Neuron (in vitro differentiated cells): ENCODE measurements at regions not wholly inside any gene's neighbourhood (a gene's known extent, or its start where the extent isn't known, plus 50 kb on each side); places are given as distances from the start of the nearest gene placed in this dataset.

Source experiments
- H2AFZ ChIP-seq: one replicate; pipeline ENCODE4 v1.6.1; 2013; ENCODE audit warnings: low read depth, mild to moderate bottlenecking, inconsistent platforms, low read length, moderate library complexity
- H3K27me3 ChIP-seq: one replicate; pipeline ENCODE4 v1.6.1; 2013; ENCODE audit warnings: low read length; ENCODE audit not compliant: insufficient read depth
- H3K36me3 ChIP-seq: one replicate; pipeline ENCODE4 v1.6.1; 2013; ENCODE audit warnings: low read length; ENCODE audit not compliant: insufficient read depth
- H3K4me1 ChIP-seq: one replicate; pipeline ENCODE4 v1.6.1; 2013; ENCODE audit warnings: low read length; ENCODE audit not compliant: insufficient read depth
- H3K4me3 ChIP-seq: 2 replicates; pipeline ENCODE4 v1.5.1; 2013; ENCODE audit warnings: mild to moderate bottlenecking, low read length, moderate library complexity
- H3K9me3 ChIP-seq: one replicate; pipeline ENCODE4 v1.6.1; 2013; ENCODE audit warnings: low read length

DNA sequence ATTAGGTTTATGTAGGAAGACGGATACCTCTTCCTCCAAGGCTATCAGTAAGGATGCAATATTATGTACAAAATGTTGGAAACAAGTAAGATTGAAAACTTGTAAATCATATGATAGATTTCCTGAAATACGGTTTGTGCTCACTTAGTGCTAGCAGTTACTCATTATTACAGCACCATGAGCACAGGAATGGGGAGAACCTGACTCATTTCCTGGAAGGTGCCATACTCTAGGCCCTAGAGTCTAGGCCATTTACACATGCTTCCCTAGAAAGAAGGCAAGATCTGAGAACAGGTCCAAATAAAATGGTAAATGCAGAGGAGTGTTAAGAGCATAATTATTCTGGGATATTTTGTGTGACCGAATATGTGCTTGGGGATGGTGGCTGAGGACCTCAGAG is 467.7 kb upstream of the CELF4 start:
- no peak overlapping the region for H2AFZ ChIP-seq

DNA sequence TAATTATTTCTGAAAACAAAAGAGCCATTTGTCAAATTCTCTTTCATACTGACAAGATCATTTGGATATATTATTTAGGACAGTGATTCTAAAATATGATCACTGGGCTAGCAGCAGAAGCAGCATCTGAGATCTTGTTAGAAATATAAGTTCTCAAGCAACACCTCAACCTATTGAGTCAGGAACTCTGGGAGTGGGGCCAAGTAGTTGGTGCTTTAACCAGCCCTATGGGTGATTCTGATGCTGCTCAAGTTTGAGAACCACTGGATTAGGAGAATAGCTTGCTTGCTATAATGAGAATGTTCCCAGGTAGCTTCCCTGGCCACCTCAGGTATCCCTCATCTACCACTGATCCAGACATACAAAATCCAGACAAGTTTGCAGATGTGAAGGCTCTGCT is 466.9 kb upstream of the CELF4 start:
- H2AFZ ChIP-seq: no peak overlapping the region
- H3K36me3 ChIP-seq: no peaks in the 10 kb centered on the region
- no peak overlapping the region for H3K4me3 ChIP-seq
- no peaks in the 10 kb centered on the region for H3K27me3 ChIP-seq
- no peaks in the 10 kb centered on the region for H3K9me3 ChIP-seq
- H3K4me1 ChIP-seq: no peaks in the 10 kb centered on the region

More for the DNA sequence above, 467.7 kb upstream of the CELF4 start:
- Histone ChIP-seq H3K4me3 (no peak overlapping the region), H3K9me3 (no peaks in the 10 kb centered on the region), H3K4me1 (no peaks in the 10 kb centered on the region), H3K27me3 (no peaks in the 10 kb centered on the region), H3K36me3 (no peaks in the 10 kb centered on the region)

DNA sequence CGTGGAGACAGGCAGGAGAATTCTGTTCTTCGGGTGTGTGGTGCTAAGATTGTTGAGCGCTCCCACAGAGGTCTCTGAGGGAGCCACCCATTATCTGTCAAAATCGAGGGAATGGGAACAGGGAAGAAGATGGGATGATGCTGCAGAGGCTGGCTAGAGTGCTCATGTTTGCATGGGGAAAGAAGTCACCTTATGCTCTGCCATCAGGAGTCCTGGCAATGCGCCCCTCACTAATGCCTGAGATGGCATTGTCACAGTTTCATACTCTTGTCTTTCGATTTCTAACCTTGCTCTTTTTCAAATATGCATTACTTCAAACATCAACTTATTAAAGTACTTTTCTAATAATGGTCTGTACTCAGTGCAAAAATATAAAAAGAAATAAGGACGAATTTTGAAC is 463.3 kb upstream of the CELF4 start:
- no peak overlapping the region for H3K4me3 ChIP-seq
- H2AFZ ChIP-seq: no peak overlapping the region
- H3K9me3 ChIP-seq: no peaks in the 10 kb centered on the region
- no peaks in the 10 kb centered on the region for H3K36me3 ChIP-seq
- no peaks in the 10 kb centered on the region for H3K27me3 ChIP-seq
- H3K4me1 ChIP-seq: no peaks in the 10 kb centered on the region

DNA sequence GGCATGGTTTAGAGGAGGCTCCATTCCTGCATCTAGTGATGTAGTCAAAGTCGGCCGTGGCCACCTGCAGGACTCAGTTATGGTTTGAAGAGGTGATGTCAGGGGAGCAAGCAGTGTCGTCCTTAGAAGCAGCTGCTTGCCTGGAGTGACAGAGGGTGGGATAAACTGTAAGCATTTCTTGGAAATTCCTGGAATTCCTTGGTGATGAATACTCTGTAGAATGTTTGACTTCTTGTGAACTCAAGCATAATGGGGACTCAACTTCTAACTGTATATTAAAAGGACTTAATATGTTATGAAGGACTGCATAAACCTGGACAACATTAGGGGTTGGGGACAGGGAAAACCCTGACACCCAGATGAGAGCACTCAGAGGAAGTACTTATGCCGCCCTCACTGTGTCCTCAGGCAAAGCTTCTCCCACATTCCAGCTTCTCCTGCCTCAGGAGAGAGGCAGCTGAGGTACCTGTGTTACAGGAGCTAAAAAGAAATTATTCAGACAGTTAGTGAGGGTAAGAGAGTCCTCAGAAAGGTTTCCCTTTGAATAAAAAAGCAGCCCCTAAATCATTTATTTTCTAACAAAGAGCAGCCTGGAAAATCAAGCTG is 459.9 kb upstream of the CELF4 start:
- Histone ChIP-seq H2AFZ (no peak overlapping the region), H3K36me3 (no peaks in the 10 kb centered on the region), H3K9me3 (no peaks in the 10 kb centered on the region), H3K4me3 (no peak overlapping the region), H3K4me1 (no peaks in the 10 kb centered on the region), H3K27me3 (no peaks in the 10 kb centered on the region)

DNA sequence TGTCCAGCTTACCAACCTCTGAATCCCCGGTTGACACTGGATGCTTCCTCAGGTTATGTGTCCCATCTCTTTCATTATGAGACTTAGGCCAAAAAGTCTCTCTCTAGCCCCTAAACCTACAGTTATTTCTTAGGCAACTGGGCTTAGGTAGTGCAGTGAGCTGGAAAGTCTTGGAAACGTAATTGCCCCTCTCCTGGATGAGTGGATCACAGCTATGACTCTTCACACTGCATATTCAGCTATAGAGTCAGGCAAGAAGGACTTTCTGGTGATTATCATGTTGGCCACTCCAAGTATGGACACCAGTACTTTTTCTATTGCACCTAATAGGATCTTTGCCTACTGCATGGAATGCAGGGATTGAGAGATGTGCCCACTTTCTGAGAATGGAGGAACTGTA is 458.3 kb upstream of the CELF4 start:
- Histone ChIP-seq H3K4me1 (no peaks in the 10 kb centered on the region), H3K9me3 (no peaks in the 10 kb centered on the region), H2AFZ (no peak overlapping the region), H3K27me3 (no peaks in the 10 kb centered on the region), H3K36me3 (no peaks in the 10 kb centered on the region), H3K4me3 (no peak overlapping the region)

DNA sequence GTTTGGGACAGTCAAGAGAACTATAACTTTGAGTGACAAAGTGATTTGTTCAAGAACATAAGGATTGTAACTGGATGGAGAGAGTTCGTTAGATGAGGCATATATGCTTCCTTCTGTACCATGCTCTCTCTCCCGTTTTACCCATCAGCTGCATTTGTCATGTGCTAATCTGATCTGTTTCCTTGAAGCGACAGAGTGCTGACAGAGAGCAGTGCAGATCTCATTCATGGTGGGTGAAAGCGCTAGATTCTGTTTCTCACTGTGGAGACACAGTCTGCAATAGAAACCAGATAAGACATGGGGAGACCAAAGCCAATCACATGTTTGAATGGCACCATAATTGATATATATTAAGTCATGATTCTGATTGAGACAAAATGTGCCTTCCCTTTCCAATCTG is 456.6 kb upstream of the CELF4 start:
- no peaks in the 10 kb centered on the region for H3K9me3 ChIP-seq
- no peaks in the 10 kb centered on the region for H3K27me3 ChIP-seq

DNA sequence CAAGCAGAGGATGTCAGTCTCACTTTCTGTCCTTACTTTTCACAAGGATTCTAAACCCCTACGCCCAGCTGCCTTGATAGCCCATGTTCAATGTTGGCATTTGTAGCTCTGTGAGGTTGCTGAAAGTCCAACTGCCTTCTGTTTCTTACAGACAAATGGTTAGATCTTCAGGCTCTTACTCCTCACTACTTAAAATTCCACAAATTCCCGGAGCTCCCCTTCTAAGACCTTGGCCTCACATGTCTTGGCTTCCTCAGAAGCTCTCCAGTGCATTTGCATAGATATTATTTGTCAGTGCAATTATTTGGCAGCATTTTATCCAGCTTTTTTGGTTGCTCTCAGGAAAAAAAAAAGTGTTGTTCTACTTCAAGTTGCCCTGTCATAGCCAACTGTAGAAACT is 453.7 kb upstream of the CELF4 start:
- Histone ChIP-seq H3K27me3 (no peaks in the 10 kb centered on the region), H3K9me3 (no peaks in the 10 kb centered on the region), H2AFZ (no peak overlapping the region), H3K36me3 (no peaks in the 10 kb centered on the region), H3K4me1 (no peaks in the 10 kb centered on the region), H3K4me3 (no peak overlapping the region)

More for the DNA sequence above, 456.6 kb upstream of the CELF4 start:
- H3K4me3 ChIP-seq: no peak overlapping the region
- no peaks in the 10 kb centered on the region for H3K4me1 ChIP-seq
- no peaks in the 10 kb centered on the region for H3K36me3 ChIP-seq
- no peak overlapping the region for H2AFZ ChIP-seq

DNA sequence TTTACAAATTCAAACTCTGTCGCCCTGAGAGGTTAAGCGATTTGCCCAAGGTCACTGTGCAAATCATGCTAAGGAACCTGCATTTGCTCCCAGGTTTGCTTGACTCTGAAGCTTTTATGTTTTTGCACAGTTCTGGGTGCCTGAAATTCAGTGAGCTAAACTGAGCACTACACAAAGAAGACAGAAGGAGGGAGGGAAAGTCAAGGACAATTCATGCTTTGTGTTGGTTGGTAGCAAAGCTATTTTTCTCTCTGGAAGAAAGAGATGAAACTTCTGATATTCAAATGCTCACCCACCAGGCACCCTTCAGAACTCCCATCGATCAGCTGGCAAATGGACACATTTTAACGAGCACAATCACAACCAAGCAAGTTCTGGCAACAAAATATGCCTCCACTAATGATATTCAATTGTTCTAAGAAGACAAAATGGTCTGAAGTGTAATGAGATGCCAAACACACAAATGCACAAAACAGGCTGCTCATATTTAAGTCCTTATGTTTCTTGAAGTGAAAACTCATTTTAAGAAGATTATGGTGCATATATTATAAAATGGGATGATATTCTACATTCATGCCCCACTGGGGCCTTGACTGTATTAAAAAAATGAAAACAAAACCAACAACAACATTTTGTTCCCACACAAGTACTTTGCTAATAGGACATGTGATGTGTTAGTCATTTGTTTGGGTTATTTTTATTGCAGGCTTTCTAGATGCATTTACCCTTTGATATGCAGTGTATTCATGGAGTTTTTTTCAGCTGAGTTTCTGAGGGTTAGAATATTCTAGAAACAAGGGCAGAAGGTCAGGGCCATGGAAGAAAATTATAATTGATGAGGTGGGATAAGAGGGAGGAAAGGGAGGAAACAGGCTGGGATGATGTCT is 445.6 kb upstream of the CELF4 start:
- no peaks in the 10 kb centered on the region for H3K27me3 ChIP-seq
- H3K4me1 ChIP-seq: no peaks in the 10 kb centered on the region
- H3K9me3 ChIP-seq: no peaks in the 10 kb centered on the region
- no peak overlapping the region for H3K4me3 ChIP-seq
- no peaks in the 10 kb centered on the region for H3K36me3 ChIP-seq
- H2AFZ ChIP-seq: no peak overlapping the region

DNA sequence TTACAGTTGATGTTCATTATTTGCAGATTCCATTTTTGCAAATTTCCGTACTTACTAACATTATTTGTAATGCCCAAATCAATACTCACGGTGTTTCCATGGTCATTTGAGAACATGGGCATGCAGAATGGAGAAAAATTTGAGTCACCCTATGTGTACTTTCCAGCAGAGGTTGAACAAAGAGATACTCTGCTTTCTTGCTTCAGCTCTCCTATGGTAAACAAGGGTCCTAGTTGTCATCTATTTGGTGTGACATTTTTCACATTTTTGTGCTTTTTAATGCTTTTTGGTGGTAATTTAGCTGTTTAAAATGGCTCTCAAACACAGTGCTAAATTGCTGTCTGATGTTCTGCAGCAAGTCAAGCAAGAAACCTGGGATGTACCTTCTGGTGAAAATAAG is 444.4 kb upstream of the CELF4 start:
- no peaks in the 10 kb centered on the region for H3K36me3 ChIP-seq
- H3K4me1 ChIP-seq: no peaks in the 10 kb centered on the region
- H3K9me3 ChIP-seq: no peaks in the 10 kb centered on the region
- H3K4me3 ChIP-seq: no peak overlapping the region
- no peak overlapping the region for H2AFZ ChIP-seq
- H3K27me3 ChIP-seq: no peaks in the 10 kb centered on the region

DNA sequence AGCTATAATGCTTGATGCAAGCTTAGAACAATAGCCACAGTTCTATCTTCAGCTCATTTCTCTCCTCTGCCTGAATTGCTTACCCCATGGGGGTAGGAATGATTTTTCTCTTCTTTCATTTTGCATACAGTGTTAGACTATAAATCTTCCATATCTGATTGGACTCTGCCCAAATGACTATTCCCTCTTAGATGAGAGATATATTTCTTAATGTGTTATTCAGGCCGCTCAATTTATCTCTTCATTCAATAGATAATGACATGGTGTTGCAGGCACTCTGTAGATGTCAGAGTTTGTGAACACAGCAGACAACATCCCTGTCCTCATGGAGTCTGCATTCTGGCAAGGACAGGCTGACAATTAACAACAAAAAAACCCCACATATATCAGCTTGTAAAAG is 443.7 kb upstream of the CELF4 start:
- Histone ChIP-seq H3K36me3 (no peaks in the 10 kb centered on the region), H3K4me1 (no peaks in the 10 kb centered on the region), H3K4me3 (no peak overlapping the region), H3K9me3 (no peaks in the 10 kb centered on the region), H3K27me3 (no peaks in the 10 kb centered on the region), H2AFZ (no peak overlapping the region)

DNA sequence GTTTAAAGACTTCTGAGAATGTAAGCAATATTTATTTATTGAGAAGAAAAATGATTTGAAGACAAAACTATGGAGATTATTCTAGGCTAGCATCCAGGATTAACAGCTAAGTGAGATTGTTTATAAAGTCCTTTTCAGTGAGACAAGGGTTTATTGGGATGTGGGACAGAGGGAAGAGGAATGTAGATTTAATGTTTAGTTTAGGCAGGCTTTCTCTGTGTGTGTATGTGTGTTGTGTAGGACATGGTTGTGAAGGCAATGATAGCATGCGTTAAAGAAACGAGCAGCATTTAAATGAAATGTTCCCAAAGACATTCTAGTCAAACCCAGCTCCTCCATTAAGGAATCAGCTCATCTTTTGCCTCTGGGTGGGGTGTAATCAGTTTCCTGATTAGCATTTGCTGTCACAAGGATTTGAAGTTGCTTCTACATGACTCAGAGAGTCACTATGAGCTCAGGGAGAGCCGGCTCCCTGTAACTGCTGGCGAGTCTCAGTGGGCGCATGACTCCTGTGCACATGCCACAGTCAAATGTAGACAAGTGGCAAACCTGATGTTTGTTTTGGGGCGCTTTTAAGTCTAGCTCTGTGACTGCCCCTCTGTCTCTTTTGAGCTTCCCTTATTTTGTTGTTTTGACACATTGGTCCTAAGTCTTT is 442.2 kb upstream of the CELF4 start:
- no peak overlapping the region for H3K4me3 ChIP-seq
- no peaks in the 10 kb centered on the region for H3K36me3 ChIP-seq
- H3K9me3 ChIP-seq: no peaks in the 10 kb centered on the region
- no peaks in the 10 kb centered on the region for H3K27me3 ChIP-seq
- no peaks in the 10 kb centered on the region for H3K4me1 ChIP-seq
- H2AFZ ChIP-seq: no peak overlapping the region

DNA sequence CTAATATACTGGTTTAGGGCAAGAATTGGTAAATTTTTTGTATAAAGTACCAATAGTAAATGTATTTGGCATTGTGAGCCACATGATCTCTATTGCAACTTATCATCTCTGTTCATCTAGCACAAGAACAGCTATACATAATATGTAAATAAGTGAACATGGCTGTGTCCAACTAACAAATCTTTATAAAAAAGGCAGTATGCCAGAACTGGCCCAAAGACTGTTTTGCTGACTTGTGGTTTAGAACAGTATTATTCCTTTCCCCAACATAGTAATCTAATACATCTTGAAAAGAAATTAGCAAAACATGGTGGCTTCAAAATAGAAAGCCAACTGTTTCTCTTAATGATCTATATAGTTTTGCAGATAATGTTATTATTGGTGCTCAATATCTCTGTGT is 441.4 kb upstream of the CELF4 start:
- no peak overlapping the region for H3K4me3 ChIP-seq
- no peaks in the 10 kb centered on the region for H3K36me3 ChIP-seq
- H3K27me3 ChIP-seq: no peaks in the 10 kb centered on the region
- H2AFZ ChIP-seq: no peak overlapping the region
- no peaks in the 10 kb centered on the region for H3K4me1 ChIP-seq
- H3K9me3 ChIP-seq: no peaks in the 10 kb centered on the region

DNA sequence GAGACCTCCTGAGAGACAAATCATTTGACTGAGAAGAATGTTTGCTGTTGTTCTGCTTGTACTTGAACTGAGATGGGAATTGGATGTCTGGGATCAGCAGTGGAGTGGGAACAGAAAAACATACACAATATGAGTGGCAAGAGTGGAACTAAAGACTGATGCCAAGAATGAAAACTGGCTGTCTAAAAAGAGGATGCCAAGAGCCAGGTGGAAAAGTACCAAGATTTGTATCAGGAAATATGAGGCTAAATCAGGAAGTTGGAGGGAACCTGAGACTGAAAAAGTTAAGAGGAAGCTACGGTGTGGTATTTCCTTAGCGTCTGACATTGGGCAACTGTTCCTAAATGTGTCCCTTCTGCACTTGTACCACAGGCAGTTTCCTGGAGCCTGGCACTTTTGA is 440.9 kb upstream of the CELF4 start:
- no peaks in the 10 kb centered on the region for H3K9me3 ChIP-seq
- H3K4me3 ChIP-seq: no peak overlapping the region
- H2AFZ ChIP-seq: no peak overlapping the region
- H3K36me3 ChIP-seq: no peaks in the 10 kb centered on the region
- H3K27me3 ChIP-seq: no peaks in the 10 kb centered on the region
- H3K4me1 ChIP-seq: no peaks in the 10 kb centered on the region
